ENCODE measurements at regions not wholly inside any gene's neighbourhood (a gene's known extent, or its start where the extent isn't known, plus 50 kb on each side); places are given as distances from the start of the nearest gene placed in this dataset.
A peak's percentile ranks its signal among the peaks of the same experiment; 100 is the strongest.

- H3K9me3 Mint-ChIP-seq, result no peaks in the 10 kb centered on the region
- H3K27ac Mint-ChIP-seq (ENCODE audit: unreplicated experiment), result peak overlapping the region; percentile 53
- no peaks in the 10 kb centered on the region for H3K36me3 Mint-ChIP-seq (ENCODE audit: low read depth)
- peaks cover 43% of the 10 kb centered on the region for H3K4me1 Mint-ChIP-seq
- H3K27me3 Mint-ChIP-seq (ENCODE audit: low read depth), result no peaks in the 10 kb centered on the region
- H3K4me3 Mint-ChIP-seq, result peak overlapping the region; percentile 5
- TF ChIP-seq CTCF (conservative IDR thresholded peaks at IDR 0.05), result no peak
- DNase-seq (ENCODE audit: low read depth, low spot score), result no peak
Measured at GRCh38 chr18:25815659-25816058, 274.8 kb downstream of the SS18 start.

- H3K27ac Mint-ChIP-seq (ENCODE audit: unreplicated experiment), result no peak overlapping the region
- no peaks in the 10 kb centered on the region for H3K27me3 Mint-ChIP-seq (ENCODE audit: low read depth)
- H3K4me3 Mint-ChIP-seq, result no peak overlapping the region
- no peak for TF ChIP-seq CTCF (conservative IDR thresholded peaks at IDR 0.05)
- DNase-seq (ENCODE audit: low read depth, low spot score), result no peak
- peaks cover 37% of the 10 kb centered on the region for H3K4me1 Mint-ChIP-seq
- no peaks in the 10 kb centered on the region for H3K36me3 Mint-ChIP-seq (ENCODE audit: low read depth)
- H3K9me3 Mint-ChIP-seq, result no peaks in the 10 kb centered on the region
Measured at GRCh38 chr18:25814841-25815458, 275.5 kb downstream of the SS18 start.

- H3K36me3 Mint-ChIP-seq (ENCODE audit: low read depth), result no peaks in the 10 kb centered on the region
- peaks cover 28% of the 10 kb centered on the region for H3K4me1 Mint-ChIP-seq
- H3K27me3 Mint-ChIP-seq (ENCODE audit: low read depth), result no peaks in the 10 kb centered on the region
- no peaks in the 10 kb centered on the region for H3K9me3 Mint-ChIP-seq
- TF ChIP-seq CTCF (conservative IDR thresholded peaks at IDR 0.05), result no peak
- DNase-seq (ENCODE audit: low read depth, low spot score), result no peak
- peak overlapping the region; percentile 10 for H3K27ac Mint-ChIP-seq (ENCODE audit: unreplicated experiment)
- H3K4me3 Mint-ChIP-seq, result no peak overlapping the region
Measured at GRCh38 chr18:25813110-25813509, 277.3 kb downstream of the SS18 start.

GRCh38 chr18:25810736-25811135 lies 279.7 kb downstream of the SS18 start:
- no peaks in the 10 kb centered on the region for H3K36me3 Mint-ChIP-seq (ENCODE audit: low read depth)

GRCh38 chr18:25805939-25806338 lies 284.5 kb downstream of the SS18 start:
- Mint-ChIP-seq H3K9me3 (peaks cover 11% of the 10 kb centered on the region), H3K36me3 (ENCODE audit: low read depth) (no peaks in the 10 kb centered on the region), H3K4me1 (no peaks in the 10 kb centered on the region), H3K27ac (ENCODE audit: unreplicated experiment) (no peak overlapping the region), H3K27me3 (ENCODE audit: low read depth) (no peaks in the 10 kb centered on the region), H3K4me3 (no peak overlapping the region)
- TF ChIP-seq CTCF (conservative IDR thresholded peaks at IDR 0.05), result no peak
- no peak for DNase-seq (ENCODE audit: low read depth, low spot score)

More at GRCh38 chr18:25810736-25811135, 279.7 kb downstream of the SS18 start:
- no peak overlapping the region for H3K4me3 Mint-ChIP-seq
- no peak for TF ChIP-seq CTCF (conservative IDR thresholded peaks at IDR 0.05)
- H3K27ac Mint-ChIP-seq (ENCODE audit: unreplicated experiment), result no peak overlapping the region
- H3K9me3 Mint-ChIP-seq, result no peaks in the 10 kb centered on the region
- DNase-seq (ENCODE audit: low read depth, low spot score), result no peak
- H3K27me3 Mint-ChIP-seq (ENCODE audit: low read depth), result no peaks in the 10 kb centered on the region
- H3K4me1 Mint-ChIP-seq, result peaks cover 23% of the 10 kb centered on the region
